Epidermal melanocyte (primary cell): ENCODE measurements at regions not wholly inside any gene's neighbourhood (a gene's known extent, or its start where the extent isn't known, plus 50 kb on each side); places are given as distances from the start of the nearest gene placed in this dataset.

Experiments
- DNase-seq: peaks from one replicate; pipeline ENCODE4 v3.0.0; 2011; ENCODE audit warnings: low spot score; ENCODE audit not compliant: insufficient read length

DNA sequence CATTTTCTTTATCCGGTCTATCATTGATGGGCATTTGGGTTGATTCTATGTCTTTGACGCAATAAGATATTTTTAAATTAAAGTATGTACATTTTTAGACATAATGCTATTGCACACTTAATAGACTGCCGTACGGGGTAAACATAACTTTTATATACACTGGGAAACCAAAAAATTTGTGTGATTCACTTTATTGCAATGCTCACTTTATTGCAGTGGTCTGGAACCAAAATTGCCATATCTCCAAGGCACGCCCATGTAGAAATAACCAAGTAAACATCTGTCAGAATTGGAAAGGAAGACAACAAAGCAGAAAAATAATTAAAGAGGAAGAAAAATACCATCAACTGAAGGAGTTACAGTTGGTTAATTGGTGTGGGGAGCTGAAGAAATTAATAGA lies 205.8 kb upstream of the CTAGE1 start:
- no peak for DNase-seq

DNA sequence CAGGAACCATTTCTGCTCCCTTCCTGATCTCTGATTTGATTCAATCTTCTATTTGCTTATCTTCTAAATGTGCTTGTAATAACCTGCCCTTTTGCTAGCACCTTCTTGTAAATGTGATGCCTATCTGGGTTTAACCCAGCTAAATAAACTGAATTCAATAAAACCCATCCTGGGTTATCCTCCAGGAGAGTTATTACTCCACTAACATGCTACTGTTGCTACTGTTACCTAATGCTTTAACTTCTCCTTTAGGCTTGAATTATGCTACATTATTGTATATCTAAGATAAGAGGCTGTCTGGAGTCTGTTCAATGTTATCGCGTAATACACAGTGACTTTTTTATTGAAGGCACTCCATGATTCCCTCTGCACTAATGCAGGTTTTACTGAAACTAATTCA lies 206.5 kb upstream of the CTAGE1 start:
- DNase-seq: no peak

DNA sequence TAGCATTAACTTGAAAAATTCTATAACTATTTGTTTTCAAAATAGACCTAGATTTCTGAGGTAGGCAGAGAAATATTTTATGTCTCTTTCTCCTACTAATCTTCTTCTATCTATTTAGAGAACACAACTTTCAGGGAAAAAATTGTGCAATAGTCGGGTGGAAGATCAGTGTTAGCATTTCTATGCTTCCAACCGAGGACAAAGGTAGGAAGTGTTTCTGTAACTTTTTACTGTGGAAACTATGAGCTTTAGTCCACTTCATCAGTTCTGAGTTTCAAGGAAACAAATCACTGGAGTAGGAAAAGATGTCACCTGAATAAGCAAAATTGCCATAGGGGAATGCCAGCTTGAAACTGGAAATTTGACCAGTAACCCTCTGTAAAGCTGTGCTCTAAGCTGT lies 207.7 kb upstream of the CTAGE1 start:
- no peak for DNase-seq

- no peak for DNase-seq
Measured at GRCh38 chr18:22626771-22627170, 209.1 kb upstream of the CTAGE1 start.

DNA sequence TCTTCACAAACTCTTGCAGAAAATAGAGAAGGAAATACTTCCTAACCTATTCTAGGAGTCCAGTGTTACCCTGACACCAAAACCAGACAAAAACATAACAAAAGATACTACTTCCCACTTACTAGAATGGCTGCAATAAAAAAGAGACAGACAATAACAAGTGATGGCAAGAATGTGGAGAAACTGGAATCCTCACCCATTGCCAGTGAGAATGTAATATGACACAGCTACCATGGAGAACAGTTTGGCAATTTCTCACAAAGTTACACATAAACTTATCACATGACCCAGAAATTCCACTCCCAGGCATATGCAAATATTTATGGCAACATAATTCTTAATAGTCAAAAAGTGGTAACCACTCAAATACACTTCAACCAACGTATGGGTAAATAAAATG lies 209.8 kb upstream of the CTAGE1 start:
- no peak for DNase-seq

DNA sequence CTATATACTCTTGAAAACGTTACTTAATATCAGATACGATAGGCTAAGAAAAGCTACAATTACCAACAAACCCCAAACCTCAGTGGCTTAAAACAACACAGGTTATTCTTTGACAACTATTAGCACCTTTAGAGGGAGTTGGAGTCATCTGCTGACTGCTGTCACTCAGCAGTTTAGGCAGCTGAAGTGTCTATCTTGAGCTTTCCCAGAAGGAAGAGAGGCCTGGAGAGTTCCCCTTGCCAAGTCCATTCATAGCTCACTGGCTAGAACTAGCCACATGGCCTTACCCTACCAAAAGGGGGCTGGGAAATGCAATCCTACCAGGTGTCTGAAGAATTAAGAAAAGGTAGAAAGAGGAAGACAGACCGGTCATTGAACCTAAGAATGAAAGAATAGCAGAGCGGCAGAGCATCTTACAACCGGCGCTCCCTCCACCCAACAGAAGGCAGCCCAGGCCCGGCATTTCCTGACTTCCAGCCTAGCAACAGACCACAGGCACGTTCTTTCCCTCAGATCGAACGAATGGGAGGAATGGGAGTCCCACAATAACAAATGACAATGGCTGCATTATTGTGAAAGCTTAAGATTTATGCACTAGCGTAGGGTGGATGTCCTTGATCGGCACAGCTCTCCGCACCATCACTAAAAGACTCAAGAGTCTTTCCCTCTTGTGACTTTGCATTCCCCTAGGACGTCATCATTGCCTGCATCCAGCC lies 211.2 kb upstream of the CTAGE1 start:
- DNase-seq: no peak

GRCh38 chr18:22630980-22631379 lies 213.3 kb upstream of the CTAGE1 start:
- no peak for DNase-seq

- no peak for DNase-seq
Measured at GRCh38 chr18:22632191-22632590, 214.5 kb upstream of the CTAGE1 start.

DNA sequence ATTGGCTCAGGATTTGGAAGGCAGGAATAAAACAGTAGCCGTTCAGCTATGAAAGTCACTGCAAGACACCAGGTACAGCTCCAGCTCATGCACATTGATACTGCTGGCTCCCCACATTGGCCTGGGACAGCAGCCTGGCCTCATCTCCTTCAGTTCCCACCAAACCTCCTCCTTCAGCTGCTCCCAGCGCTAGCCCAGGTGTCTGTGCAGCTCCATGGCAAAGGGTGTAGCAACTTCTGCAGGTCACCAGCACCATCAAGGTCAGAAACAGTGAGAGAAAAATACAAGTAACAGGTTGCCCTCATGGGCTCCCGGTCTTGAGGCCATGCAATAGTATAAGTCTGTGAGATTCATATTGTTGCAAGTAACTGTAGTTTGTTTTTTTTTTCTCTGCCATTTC lies 216.7 kb upstream of the CTAGE1 start:
- no peak for DNase-seq

GRCh38 chr18:22637787-22638186 lies 220.1 kb upstream of the CTAGE1 start:
- no peak for DNase-seq

GRCh38 chr18:22639026-22639463 lies 221.3 kb upstream of the CTAGE1 start:
- DNase-seq: no peak

GRCh38 chr18:22639561-22639960 lies 221.8 kb upstream of the CTAGE1 start:
- no peak for DNase-seq

DNA sequence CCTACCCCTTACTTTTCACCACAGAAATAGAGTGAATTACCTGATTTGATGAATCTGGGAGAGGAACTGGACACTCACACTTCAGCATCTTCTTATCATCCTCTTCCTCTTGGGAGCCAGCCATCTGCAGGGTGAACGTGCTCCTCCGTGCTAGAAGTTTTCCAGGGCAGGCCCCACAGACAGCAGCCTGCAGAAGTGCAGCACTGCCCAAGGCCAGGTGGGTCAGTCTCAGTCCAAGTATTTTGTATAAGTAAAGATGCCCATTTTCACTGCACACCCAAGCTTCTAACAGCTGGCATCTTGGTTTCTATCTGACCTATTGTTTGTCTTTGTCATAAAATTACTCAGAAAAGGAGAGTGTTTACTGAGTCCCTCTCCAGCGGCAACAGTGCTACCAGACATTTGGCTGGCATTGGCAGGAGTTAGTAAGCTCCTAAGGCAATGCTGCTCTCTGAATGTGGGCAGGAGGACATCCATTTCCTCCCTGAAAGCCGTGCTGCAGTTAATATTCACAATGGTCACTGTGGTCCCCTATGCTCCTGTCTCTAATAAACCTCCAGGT lies 222.6 kb upstream of the CTAGE1 start:
- DNase-seq: no peak

DNA sequence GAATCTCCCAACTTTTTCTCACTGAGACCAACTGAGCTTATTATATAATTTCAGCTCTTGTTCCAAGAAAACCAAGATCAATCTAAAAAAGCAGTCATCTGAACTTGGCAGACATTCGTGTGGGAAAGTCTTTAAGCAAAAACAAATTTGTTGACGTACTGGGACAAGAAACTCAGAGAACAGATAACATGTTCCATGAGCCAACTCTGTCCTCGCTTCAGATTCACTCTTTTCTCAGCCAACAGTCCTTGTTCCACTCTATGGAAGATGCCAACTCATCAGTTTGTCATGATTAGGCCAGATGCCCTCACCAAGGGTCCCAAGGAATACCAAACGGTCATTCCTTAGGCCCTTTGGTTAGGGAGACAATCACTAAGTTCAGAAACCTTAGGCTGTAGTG lies 224.2 kb upstream of the CTAGE1 start:
- no peak for DNase-seq

- DNase-seq: no peak
Measured at GRCh38 chr18:22643731-22644130, 226.0 kb upstream of the CTAGE1 start.

GRCh38 chr18:22650247-22650646 lies 232.5 kb upstream of the CTAGE1 start:
- DNase-seq: no peak

DNA sequence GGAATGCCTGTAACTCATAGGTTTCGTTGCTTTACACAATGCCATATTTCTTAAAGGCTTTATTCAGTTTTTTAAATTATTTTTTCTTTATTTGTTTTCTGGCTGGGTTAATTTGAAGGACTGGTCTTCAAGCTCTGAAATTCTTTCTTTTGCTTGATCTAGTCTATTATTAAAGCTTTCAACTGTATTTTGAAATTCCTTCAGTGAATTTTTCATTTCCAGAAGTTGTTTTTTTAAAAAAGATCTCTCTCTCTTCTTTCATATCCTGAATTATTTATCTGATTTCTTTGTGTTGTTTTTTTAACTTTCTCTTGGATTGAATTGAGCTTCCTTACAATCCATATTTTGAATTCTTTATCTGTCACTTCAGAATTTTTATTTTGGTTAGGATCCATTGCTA lies 239.9 kb upstream of the CTAGE1 start:
- DNase-seq: no peak

GRCh38 chr18:22658318-22658717 lies 240.6 kb upstream of the CTAGE1 start:
- no peak for DNase-seq

- no peak for DNase-seq
Measured at GRCh38 chr18:22663378-22663777, 245.7 kb upstream of the CTAGE1 start.

- DNase-seq: no peak
Measured at GRCh38 chr18:22666411-22666940, 248.8 kb upstream of the CTAGE1 start.

- DNase-seq: no peak
Measured at GRCh38 chr18:22667156-22667555, 249.4 kb upstream of the CTAGE1 start.

DNA sequence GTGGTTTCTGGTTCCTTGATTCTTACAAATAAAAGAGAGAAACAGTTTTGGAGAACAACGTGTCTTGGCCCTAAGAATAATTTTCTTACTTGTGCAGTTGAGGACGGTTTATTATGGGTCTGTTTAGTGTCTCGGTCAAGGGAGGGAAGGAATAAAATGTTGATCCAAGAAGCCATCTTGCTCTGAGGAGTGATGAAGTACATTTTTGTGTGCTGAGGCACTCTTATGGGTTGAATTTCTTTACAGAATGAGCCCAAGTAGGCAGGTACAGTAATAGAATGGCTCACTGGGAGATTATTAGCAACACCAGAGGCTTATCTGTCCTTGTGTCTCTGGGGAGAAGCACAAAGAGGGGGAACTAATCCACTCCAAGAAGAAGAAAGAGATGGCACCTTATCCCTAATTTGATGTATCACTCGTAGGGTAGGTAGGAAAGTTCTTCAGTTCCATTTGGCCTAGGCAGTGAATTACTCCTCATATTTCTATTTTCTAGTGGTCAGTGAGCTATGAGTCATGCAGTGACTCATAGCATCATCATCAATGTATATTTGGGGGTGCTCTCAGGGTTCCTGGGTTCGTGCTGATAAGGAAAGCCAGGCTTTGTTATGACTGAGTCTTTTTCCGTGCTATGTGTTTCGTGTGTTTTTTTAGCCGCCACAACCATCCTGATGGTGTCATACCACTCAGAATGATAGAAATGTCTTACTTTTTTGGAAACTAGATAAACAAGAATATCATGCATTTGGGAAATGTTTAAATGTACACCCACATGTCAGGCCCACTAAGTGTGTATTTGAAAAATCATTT lies 250.1 kb upstream of the CTAGE1 start:
- DNase-seq: no peak
